Mesenchymal stem cell (in vitro differentiated cells and primary cell): ENCODE measurements at regions not wholly inside any gene's neighbourhood (a gene's known extent, or its start where the extent isn't known, plus 50 kb on each side); places are given as distances from the start of the nearest gene placed in this dataset.

Source experiments
- DNase-seq: peaks from one replicate; pipeline ENCODE4 v3.0.0-alpha.2; 2013
- H2AFZ ChIP-seq: one replicate; pipeline ENCODE4 v1.6.1; 2013; ENCODE audit warnings: low read depth, mild to moderate bottlenecking, control low read depth, inconsistent platforms, low read length, moderate library complexity
- H2AK5ac ChIP-seq: 2 replicates; pipeline ENCODE4 v1.6.1; 2013; ENCODE audit warnings: low read length, moderate library complexity, mild to moderate bottlenecking, inconsistent platforms; ENCODE audit not compliant: severe bottlenecking
- H2BK120ac ChIP-seq: one replicate; pipeline ENCODE4 v1.6.1; 2013; ENCODE audit warnings: low read depth, mild to moderate bottlenecking, inconsistent platforms, low read length, moderate library complexity
- H2BK12ac ChIP-seq, 2 experiments: one replicate each; pipeline ENCODE4 v1.6.1; 2013; ENCODE audit warnings: inconsistent platforms in 2 of 2, low read length in 2 of 2, mild to moderate bottlenecking in 2 of 2, moderate library complexity in 2 of 2, control low read depth in 1 of 2
- H2BK15ac ChIP-seq: one replicate; pipeline ENCODE4 v1.6.1; 2013; ENCODE audit warnings: mild to moderate bottlenecking, low read depth, inconsistent platforms; ENCODE audit not compliant: poor library complexity, severe bottlenecking
- H2BK5ac ChIP-seq: 2 replicates; pipeline ENCODE4 v1.6.1; 2013; ENCODE audit warnings: low read depth, mild to moderate bottlenecking, low read length, control low read depth, inconsistent platforms; ENCODE audit not compliant: poor library complexity, severe bottlenecking
- H3K14ac ChIP-seq, 2 experiments: one replicate each; pipeline ENCODE4 v1.6.1; 2013; ENCODE audit warnings: inconsistent platforms in 2 of 2, low read length in 2 of 2, control low read depth in 1 of 2, mild to moderate bottlenecking in 1 of 2, moderate library complexity in 1 of 2
- H3K18ac ChIP-seq, 2 experiments: one replicate each; pipeline ENCODE4 v1.6.1; 2013; ENCODE audit warnings: inconsistent platforms in 2 of 2, low read length in 2 of 2, control low read depth in 1 of 2, low read depth in 1 of 2, mild to moderate bottlenecking in 1 of 2
- H3K23ac ChIP-seq, 2 experiments: one replicate each; pipeline ENCODE4 v1.6.1; 2013; ENCODE audit warnings: inconsistent platforms in 2 of 2, low read length in 2 of 2, mild to moderate bottlenecking in 2 of 2, moderate library complexity in 2 of 2, control low read depth in 1 of 2
- H3K27ac ChIP-seq: 2 replicates; pipeline ENCODE4 v1.5.1; 2013; ENCODE audit warnings: mild to moderate bottlenecking, moderate library complexity, low read length, control low read depth, inconsistent platforms; ENCODE audit not compliant: poor library complexity, severe bottlenecking
- H3K27me3 ChIP-seq, 2 experiments: 2 replicates each; pipeline versions ENCODE4 v1.6.1 to v1.7.0; 2013; ENCODE audit warnings: low read length in 2 of 2, mild to moderate bottlenecking in 2 of 2, moderate library complexity in 2 of 2, control low read depth in 1 of 2, inconsistent platforms in 1 of 2; ENCODE audit not compliant: control insufficient read depth in 1 of 2, insufficient read depth in 1 of 2
- H3K36me3 ChIP-seq, 2 experiments: 2 replicates each; pipeline versions ENCODE4 v1.6.1 to v1.7.0; 2013; ENCODE audit warnings: low read length in 2 of 2, control low read depth in 1 of 2, inconsistent platforms in 1 of 2, low read depth in 1 of 2, mild to moderate bottlenecking in 1 of 2; ENCODE audit not compliant: insufficient read depth in 2 of 2, control insufficient read depth in 1 of 2
- H3K4ac ChIP-seq, 2 experiments: one replicate each; pipeline ENCODE4 v1.6.1; 2013; ENCODE audit warnings: inconsistent platforms in 2 of 2, low read length in 2 of 2, mild to moderate bottlenecking in 2 of 2, moderate library complexity in 2 of 2, control low read depth in 1 of 2, low read depth in 1 of 2
- H3K4me1 ChIP-seq: 2 replicates; pipeline ENCODE4 v1.6.1; 2013; ENCODE audit warnings: low read depth, low read length, control low read depth; ENCODE audit not compliant: control insufficient read depth, insufficient read depth
- H3K4me2 ChIP-seq: 2 replicates; pipeline ENCODE4 v1.6.1; 2013; ENCODE audit warnings: low read length, mild to moderate bottlenecking, inconsistent platforms; ENCODE audit not compliant: poor library complexity, severe bottlenecking
- H3K4me3 ChIP-seq, 2 experiments: 2 replicates each; pipeline versions ENCODE4 v1.5.1 to v1.7.0; 2013; ENCODE audit warnings: low read length in 2 of 2, mild to moderate bottlenecking in 2 of 2, control low read depth in 1 of 2, low read depth in 1 of 2; ENCODE audit not compliant: insufficient read depth in 1 of 2
- H3K79me1 ChIP-seq: replicated peaks from 2 replicates; pipeline ENCODE4 v1.6.1; 2013; ENCODE audit warnings: mild to moderate bottlenecking, control low read depth, low read length, inconsistent platforms; ENCODE audit not compliant: poor library complexity, severe bottlenecking
- H3K9ac ChIP-seq: 2 replicates; pipeline ENCODE4 v1.7.0; 2013; ENCODE audit warnings: mild to moderate bottlenecking, low read length, moderate library complexity
- H3K9me3 ChIP-seq: 2 replicates; pipeline ENCODE4 v1.7.0; 2013; ENCODE audit warnings: mild to moderate bottlenecking, low read length; ENCODE audit not compliant: control insufficient read depth
- H4K8ac ChIP-seq: one replicate; pipeline ENCODE4 v1.6.1; 2013; ENCODE audit warnings: inconsistent platforms, mild to moderate bottlenecking, low read length, moderate library complexity
- H4K91ac ChIP-seq: one replicate; pipeline ENCODE4 v1.6.1; 2013; ENCODE audit warnings: mild to moderate bottlenecking, low read length, inconsistent platforms
- WGBS: methylation state at CpG from one replicate; pipeline ENCODE4 v1.1.7; 2013; ENCODE audit warnings: mixed read lengths; 5-methylcytosine and 5-hydroxymethylcytosine counted together

DNA sequence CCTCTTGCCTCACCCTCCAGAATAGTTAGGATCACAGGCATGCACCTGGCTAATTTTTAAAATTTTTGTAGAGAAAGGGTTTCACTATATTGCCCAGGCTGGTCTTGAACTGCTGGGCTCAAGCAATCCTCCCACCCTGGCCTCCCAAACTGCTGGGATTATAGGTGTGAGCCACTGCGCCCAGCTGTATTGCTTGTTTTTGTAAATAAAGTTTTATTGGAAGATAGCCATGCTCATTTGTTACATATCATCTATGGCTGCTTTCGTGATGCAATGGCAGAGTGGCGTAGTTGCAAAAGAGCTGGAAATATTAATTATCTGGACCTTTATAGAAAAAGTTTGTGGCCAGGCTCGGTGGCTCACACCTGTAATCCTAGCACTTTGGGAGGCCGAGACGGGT lies 109.4 kb upstream of the SPRED2 start:
- no peak overlapping the region for H3K4me2 ChIP-seq
- H3K27me3 ChIP-seq: no peaks in the 10 kb centered on the region
- no peak overlapping the region for H4K8ac ChIP-seq
- H3K4me1 ChIP-seq: peaks cover 8% of the 10 kb centered on the region
- DNase-seq: no peak
- WGBS: 97% methylated on average over 6 of the region's 6 CpGs
- no peaks in the 10 kb centered on the region for H3K36me3 ChIP-seq
- H3K4me3 ChIP-seq: no peak overlapping the region
- H4K91ac ChIP-seq: no peak overlapping the region
- H3K27ac ChIP-seq: no peak overlapping the region
- H3K4ac ChIP-seq: no peak overlapping the region
- no peaks in the 10 kb centered on the region for H3K9me3 ChIP-seq
- H2BK120ac ChIP-seq: no peak overlapping the region
- no peak overlapping the region for H3K9ac ChIP-seq
- H3K79me1 ChIP-seq: no peaks in the 10 kb centered on the region
- H2BK5ac ChIP-seq: no peak overlapping the region
- H2BK15ac ChIP-seq: no peak overlapping the region
- no peak overlapping the region for H2AK5ac ChIP-seq
- H3K14ac ChIP-seq: no peak overlapping the region
- H3K23ac ChIP-seq: no peak overlapping the region
- no peak overlapping the region for H3K18ac ChIP-seq
- no peak overlapping the region for H2AFZ ChIP-seq
- H2BK12ac ChIP-seq: no peak overlapping the region

DNA sequence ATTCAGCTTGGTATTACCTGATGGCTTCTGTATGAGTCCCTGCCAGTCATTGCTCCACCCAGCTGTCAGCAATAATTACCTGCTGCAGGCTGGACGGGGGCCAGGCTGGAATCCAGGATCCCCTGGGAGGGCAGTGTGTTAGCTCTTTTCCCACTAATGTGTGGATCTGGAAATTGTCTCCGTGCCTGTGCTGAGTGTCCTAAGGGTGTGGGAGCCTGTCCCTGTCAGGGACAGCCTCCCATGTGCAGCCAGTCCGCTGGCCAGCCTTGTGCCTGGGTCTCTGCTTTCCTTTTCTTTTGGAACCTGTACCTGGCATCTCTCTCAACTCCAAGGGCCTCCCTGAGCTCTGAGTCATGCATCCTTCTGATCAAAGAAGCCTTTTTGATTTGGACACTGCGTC lies 107.2 kb upstream of the SPRED2 start:
- Histone ChIP-seq H3K79me1 (no peaks in the 10 kb centered on the region), H3K27me3 (no peaks in the 10 kb centered on the region), H2AFZ (no peak overlapping the region), H3K4me2 (no peak overlapping the region), H3K9me3 (no peaks in the 10 kb centered on the region), H4K91ac (no peak overlapping the region), H2BK120ac (no peak overlapping the region), H3K4me3 (no peak overlapping the region), H3K23ac (peak overlapping the region in 1 of 2 experiments; percentile 73), H2BK15ac (no peak overlapping the region), H3K4me1 (no peaks in the 10 kb centered on the region), H4K8ac (no peak overlapping the region), H2AK5ac (no peak overlapping the region), H3K4ac (no peak overlapping the region), H3K27ac (no peak overlapping the region), H2BK12ac (no peak overlapping the region), H3K36me3 (no peaks in the 10 kb centered on the region), H2BK5ac (no peak overlapping the region), H3K9ac (no peak overlapping the region), H3K14ac (no peak overlapping the region), H3K18ac (no peak overlapping the region)
- no peak for DNase-seq
- 48% methylated on average over 4 of the region's 4 CpGs for WGBS

DNA sequence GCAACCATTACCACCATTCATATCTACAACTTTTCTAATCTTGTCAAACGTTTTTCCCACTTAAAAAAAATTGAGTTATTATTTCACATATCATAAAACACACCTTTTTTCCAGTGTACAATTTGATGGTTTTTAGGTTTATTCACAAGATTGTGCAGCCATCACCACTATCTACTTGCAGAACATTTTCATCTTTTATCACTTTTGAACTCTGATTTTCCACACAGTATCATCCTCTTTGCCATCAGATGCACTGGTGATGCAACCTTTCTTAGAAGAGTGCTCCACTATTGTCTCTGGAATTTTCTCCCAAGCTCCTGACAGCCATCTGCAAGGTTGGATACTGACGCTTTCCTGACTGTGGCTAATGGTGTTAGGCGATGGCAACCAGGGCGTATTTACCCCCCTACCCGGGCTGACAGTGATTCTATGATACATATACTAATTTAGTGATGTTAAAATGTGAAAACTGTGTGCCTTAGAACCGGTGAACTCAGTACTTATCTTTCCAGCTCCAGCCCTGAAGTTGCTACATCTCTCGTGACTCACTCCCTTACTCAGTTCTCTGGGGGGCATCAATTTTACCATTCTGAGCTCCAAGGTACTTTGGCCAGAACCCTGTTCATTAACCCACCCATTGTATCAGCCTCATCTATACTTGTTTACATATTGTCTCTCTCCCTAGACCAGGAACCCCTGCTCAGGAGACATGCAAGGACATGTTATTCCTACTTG lies 105.4 kb upstream of the SPRED2 start:
- no peak overlapping the region for H3K27ac ChIP-seq
- H3K27me3 ChIP-seq: no peaks in the 10 kb centered on the region
- H2BK12ac ChIP-seq: no peak overlapping the region
- H3K9me3 ChIP-seq: no peaks in the 10 kb centered on the region
- H3K18ac ChIP-seq: no peak overlapping the region
- peak overlapping the region; percentile 81 for H4K8ac ChIP-seq
- no peak overlapping the region for H2AK5ac ChIP-seq
- H3K4ac ChIP-seq: no peak overlapping the region
- 86% methylated on average over 5 of the region's 7 CpGs for WGBS
- no peak overlapping the region for H3K14ac ChIP-seq
- H3K23ac ChIP-seq: no peak overlapping the region
- peak overlapping the region in 1 of 2 experiments; percentile 44 for H3K4me3 ChIP-seq
- H3K9ac ChIP-seq: peak overlapping the region; percentile 34
- H2BK5ac ChIP-seq: no peak overlapping the region
- peak overlapping the region; percentile 54 for H2BK120ac ChIP-seq
- no peak overlapping the region for H3K4me2 ChIP-seq
- no peak overlapping the region for H4K91ac ChIP-seq
- DNase-seq: peak; percentile 39
- no peaks in the 10 kb centered on the region for H3K36me3 ChIP-seq
- no peaks in the 10 kb centered on the region for H3K4me1 ChIP-seq
- no peak overlapping the region for H2BK15ac ChIP-seq
- no peaks in the 10 kb centered on the region for H3K79me1 ChIP-seq
- H2AFZ ChIP-seq: no peak overlapping the region

DNA sequence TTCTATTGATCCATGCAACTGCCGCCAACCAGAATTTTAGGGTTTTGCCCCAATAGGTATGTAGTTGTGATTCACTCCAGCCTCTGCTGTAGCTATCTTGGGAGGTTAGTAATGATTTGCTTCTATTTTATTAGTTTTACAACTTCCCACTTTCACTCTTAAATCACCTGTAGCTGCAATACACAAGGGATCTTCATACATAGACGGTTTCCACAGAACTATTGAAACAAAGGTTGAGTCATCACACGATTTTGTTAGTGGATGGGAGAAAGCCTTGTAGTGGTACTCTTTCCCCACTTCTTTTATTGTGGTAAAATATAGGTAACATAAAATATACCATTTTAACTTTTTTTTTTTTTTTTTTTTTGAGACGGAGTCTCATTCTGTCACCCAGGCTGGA lies 104.2 kb upstream of the SPRED2 start:
- Histone ChIP-seq H3K14ac (no peak overlapping the region), H4K91ac (no peak overlapping the region), H2BK12ac (no peak overlapping the region), H2AK5ac (no peak overlapping the region), H2AFZ (no peak overlapping the region), H3K9ac (no peak overlapping the region), H3K4me3 (no peak overlapping the region), H3K4me2 (no peak overlapping the region), H3K23ac (no peak overlapping the region), H4K8ac (no peak overlapping the region), H3K27me3 (no peaks in the 10 kb centered on the region), H3K9me3 (no peaks in the 10 kb centered on the region), H3K4me1 (no peaks in the 10 kb centered on the region), H3K27ac (no peak overlapping the region), H3K79me1 (no peaks in the 10 kb centered on the region), H2BK5ac (no peak overlapping the region), H2BK120ac (no peak overlapping the region), H2BK15ac (no peak overlapping the region), H3K36me3 (no peaks in the 10 kb centered on the region), H3K4ac (no peak overlapping the region), H3K18ac (no peak overlapping the region)
- DNase-seq: no peak
- WGBS: 100% methylated on average over 1 of the region's 4 CpGs
